ENCODE measurements at regions not wholly inside any gene's neighbourhood (a gene's known extent, or its start where the extent isn't known, plus 50 kb on each side); places are given as distances from the start of the nearest gene placed in this dataset.

DNA sequence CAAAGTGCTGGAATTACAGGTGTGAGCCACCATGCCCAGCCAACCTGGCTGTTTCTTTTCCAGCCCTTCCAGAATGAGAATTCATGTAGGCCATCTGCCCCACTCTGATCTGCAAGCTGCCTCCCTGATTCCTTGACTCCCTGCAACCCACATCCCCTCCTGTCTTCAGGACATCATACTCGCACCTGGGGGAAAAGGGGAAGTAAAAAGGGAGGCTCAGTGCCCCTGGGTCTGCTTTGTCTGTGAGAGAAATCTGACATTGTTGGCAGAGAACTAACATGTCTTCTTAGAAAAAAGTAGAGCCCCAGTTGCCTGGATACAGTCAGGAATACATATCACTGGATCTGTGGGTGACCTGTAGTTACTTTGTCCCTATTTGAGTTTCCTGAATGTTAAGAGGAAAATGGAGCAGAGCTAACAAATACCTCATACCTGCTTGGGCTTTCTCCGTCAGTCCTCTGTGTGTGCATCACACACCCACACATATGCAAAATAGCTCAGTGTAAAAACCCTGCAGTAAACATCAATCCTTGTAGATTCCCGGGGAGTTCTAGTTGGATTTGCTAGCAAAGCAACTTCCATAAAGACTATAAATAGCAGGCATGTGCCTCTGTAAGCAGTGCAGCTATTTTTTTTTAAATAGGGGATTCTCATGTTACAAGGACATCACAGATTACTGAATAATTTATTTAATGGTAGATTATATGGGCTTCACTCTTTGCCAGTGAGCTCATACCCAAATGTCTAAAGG, 62.9 kb downstream of the TEX35 start (continued):
- TF ChIP-seq ZNF626 (tag by site-specific recombination; IDR thresholded peaks at IDR 0.05) (no peak), ZNF155 (tag by site-specific recombination; IDR thresholded peaks at IDR 0.05) (no peak), ZBTB1 (tag by site-specific recombination; IDR thresholded peaks at IDR 0.05) (no peak), ZNF514 (tag by site-specific recombination; IDR thresholded peaks at IDR 0.05) (no peak)

- TF ChIP-seq BCL11B (tag by site-specific recombination; IDR thresholded peaks at IDR 0.05; ENCODE audit: low read depth), result no peak
- TF ChIP-seq ZNF2 (tag by site-specific recombination; IDR thresholded peaks at IDR 0.05), result no peak
- no peak for TF ChIP-seq FEZF1 (tag by site-specific recombination; IDR thresholded peaks at IDR 0.05)
- TF ChIP-seq ZNF843 (tag by site-specific recombination; IDR thresholded peaks at IDR 0.05), result no peak
- TF ChIP-seq ZNF354C (tag by site-specific recombination; IDR thresholded peaks at IDR 0.05; ENCODE audit: borderline replicate concordance, low read depth), result no peak
- TF ChIP-seq ZBTB8A (tag by site-specific recombination; IDR thresholded peaks at IDR 0.05), result no peak
- TF ChIP-seq, protein P1, sequence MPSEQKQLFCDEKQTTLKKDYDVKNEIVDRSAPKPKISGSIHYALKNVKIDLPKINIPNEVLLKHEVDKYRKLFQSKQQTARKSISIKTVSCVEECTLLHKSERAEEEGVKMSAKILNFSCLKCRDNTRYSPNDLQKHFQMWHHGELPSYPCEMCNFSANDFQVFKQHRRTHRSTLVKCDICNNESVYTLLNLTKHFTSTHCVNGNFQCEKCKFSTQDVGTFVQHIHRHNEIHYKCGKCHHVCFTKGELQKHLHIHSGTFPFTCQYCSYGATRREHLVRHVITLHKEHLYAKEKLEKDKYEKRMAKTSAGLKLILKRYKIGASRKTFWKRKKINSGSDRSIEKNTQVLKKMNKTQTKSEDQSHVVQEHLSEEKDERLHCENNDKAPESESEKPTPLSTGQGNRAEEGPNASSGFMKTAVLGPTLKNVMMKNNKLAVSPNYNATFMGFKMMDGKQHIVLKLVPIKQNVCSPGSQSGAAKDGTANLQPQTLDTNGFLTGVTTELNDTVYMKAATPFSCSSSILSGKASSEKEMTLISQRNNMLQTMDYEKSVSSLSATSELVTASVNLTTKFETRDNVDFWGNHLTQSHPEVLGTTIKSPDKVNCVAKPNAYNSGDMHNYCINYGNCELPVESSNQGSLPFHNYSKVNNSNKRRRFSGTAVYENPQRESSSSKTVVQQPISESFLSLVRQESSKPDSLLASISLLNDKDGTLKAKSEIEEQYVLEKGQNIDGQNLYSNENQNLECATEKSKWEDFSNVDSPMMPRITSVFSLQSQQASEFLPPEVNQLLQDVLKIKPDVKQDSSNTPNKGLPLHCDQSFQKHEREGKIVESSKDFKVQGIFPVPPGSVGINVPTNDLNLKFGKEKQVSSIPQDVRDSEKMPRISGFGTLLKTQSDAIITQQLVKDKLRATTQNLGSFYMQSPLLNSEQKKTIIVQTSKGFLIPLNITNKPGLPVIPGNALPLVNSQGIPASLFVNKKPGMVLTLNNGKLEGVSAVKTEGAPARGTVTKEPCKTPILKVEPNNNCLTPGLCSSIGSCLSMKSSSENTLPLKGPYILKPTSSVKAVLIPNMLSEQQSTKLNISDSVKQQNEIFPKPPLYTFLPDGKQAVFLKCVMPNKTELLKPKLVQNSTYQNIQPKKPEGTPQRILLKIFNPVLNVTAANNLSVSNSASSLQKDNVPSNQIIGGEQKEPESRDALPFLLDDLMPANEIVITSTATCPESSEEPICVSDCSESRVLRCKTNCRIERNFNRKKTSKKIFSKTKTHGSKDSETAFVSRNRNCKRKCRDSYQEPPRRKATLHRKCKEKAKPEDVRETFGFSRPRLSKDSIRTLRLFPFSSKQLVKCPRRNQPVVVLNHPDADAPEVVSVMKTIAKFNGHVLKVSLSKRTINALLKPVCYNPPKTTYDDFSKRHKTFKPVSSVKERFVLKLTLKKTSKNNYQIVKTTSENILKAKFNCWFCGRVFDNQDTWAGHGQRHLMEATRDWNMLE (tag by site-specific recombination; conservative IDR thresholded peaks at IDR 0.05; ENCODE audit: low read depth), result no peak
- no peak for TF ChIP-seq ZNF558 (tag by site-specific recombination; IDR thresholded peaks at IDR 0.05)
- TF ChIP-seq ZNF133 (tag by site-specific recombination; IDR thresholded peaks at IDR 0.05), result no peak
- no peak for TF ChIP-seq ZNF571 (tag by site-specific recombination; IDR thresholded peaks at IDR 0.05)
- no peak for TF ChIP-seq ZNF621 (tag by site-specific recombination; IDR thresholded peaks at IDR 0.05)
- no peak for TF ChIP-seq ZNF426 (tag by site-specific recombination; IDR thresholded peaks at IDR 0.05)
- no peak for TF ChIP-seq ZNF776 (tag by site-specific recombination; IDR thresholded peaks at IDR 0.05; ENCODE audit: borderline replicate concordance)
- no peak for TF ChIP-seq ZFP41 (tag by site-specific recombination; IDR thresholded peaks at IDR 0.05; ENCODE audit: borderline replicate concordance)
- no peak for TF ChIP-seq ZNF473 (tag by site-specific recombination; IDR thresholded peaks at IDR 0.05)
- no peak for TF ChIP-seq TCF7L2 (IDR thresholded peaks at IDR 0.05; ENCODE audit: borderline replicate concordance, low read depth, low read length)
- TF ChIP-seq HOXA7 (CRISPR knock-in tag; IDR thresholded peaks at IDR 0.05; ENCODE audit: borderline replicate concordance), result no peak
- no peak for TF ChIP-seq ZNF302 (tag by site-specific recombination; IDR thresholded peaks at IDR 0.05; ENCODE audit: low read depth)
- ChIA-PET CTCF (interaction anchor here (0.6 to 1.4 kb wide), 3 partner anchors 17 to 177 kb away, joined by 3 to 5 read pairs (median 3); no protein-coding TSS in a partner anchor), POLR2A (no interaction called here)
- H3K4me3 ChIP-seq (ENCODE audit: low read depth, low read length), result no peak overlapping the region
- H3K27ac ChIP-seq (ENCODE audit: extremely low read depth, low read depth, low read length), result no peak overlapping the region
- H3K4me1 ChIP-seq (ENCODE audit: control insufficient read depth, insufficient read depth, low read length), result 0 out of 2 replicates have a peak, but pooled peaks cover 3% of the 10 kb centered on the region
- no peaks in the 10 kb centered on the region for H3K9me3 ChIP-seq (ENCODE audit: control insufficient read depth, insufficient read depth, low read depth, low read length)
- no peaks in the 10 kb centered on the region for H3K36me3 ChIP-seq (ENCODE audit: control insufficient read depth in 2 of 2, insufficient read depth in 1 of 2, low read length in 2 of 2)
Observed at GRCh38 chr1:178576841-178577240, 63.9 kb downstream of the TEX35 start.

Measured in HEK293 (cell line).